ENCODE measurements at regions not wholly inside any gene's neighbourhood (a gene's known extent, or its start where the extent isn't known, plus 50 kb on each side); places are given as distances from the start of the nearest gene placed in this dataset.

- Histone ChIP-seq H3K79me2 (ENCODE audit: insufficient read depth, low read length) (no peaks in the 10 kb centered on the region), H4K20me1 (ENCODE audit: insufficient read depth, low read length) (no peaks in the 10 kb centered on the region), H3K4me1 (ENCODE audit: insufficient read depth, low read length) (no peaks in the 10 kb centered on the region), H3K9me3 (ENCODE audit: insufficient read depth, low read depth, low read length) (no peaks in the 10 kb centered on the region), H3K27me3 (ENCODE audit: insufficient read depth, low read length) (no peaks in the 10 kb centered on the region), H3K9ac (ENCODE audit: low read length) (no peak overlapping the region), H3K27ac (ENCODE audit: low read depth, low read length) (no peak overlapping the region), H3K36me3 (ENCODE audit: insufficient read depth, low read length) (no peaks in the 10 kb centered on the region), H3K4me2 (ENCODE audit: low read length) (no peak overlapping the region), H2AFZ (ENCODE audit: low read depth, low read length) (no peak overlapping the region), H3K4me3 (ENCODE audit: insufficient read depth, low read depth, low read length) (no peak overlapping the region)
- Mint-ChIP-seq H3K27ac (ENCODE audit: unreplicated experiment) (no peak overlapping the region), H3K9me3 (ENCODE audit: unreplicated experiment) (no peaks in the 10 kb centered on the region), H3K36me3 (ENCODE audit: low read depth, unreplicated experiment) (no peaks in the 10 kb centered on the region), H3K27me3 (ENCODE audit: low read depth, unreplicated experiment) (no peaks in the 10 kb centered on the region), H3K4me3 (ENCODE audit: unreplicated experiment) (no peak overlapping the region), H3K4me1 (ENCODE audit: low read depth, unreplicated experiment) (no peaks in the 10 kb centered on the region)
- TF ChIP-seq EZH2 (IDR thresholded peaks at IDR 0.05; ENCODE audit: insufficient read depth, low read length) = no peak
- TF ChIP-seq, protein P1, sequence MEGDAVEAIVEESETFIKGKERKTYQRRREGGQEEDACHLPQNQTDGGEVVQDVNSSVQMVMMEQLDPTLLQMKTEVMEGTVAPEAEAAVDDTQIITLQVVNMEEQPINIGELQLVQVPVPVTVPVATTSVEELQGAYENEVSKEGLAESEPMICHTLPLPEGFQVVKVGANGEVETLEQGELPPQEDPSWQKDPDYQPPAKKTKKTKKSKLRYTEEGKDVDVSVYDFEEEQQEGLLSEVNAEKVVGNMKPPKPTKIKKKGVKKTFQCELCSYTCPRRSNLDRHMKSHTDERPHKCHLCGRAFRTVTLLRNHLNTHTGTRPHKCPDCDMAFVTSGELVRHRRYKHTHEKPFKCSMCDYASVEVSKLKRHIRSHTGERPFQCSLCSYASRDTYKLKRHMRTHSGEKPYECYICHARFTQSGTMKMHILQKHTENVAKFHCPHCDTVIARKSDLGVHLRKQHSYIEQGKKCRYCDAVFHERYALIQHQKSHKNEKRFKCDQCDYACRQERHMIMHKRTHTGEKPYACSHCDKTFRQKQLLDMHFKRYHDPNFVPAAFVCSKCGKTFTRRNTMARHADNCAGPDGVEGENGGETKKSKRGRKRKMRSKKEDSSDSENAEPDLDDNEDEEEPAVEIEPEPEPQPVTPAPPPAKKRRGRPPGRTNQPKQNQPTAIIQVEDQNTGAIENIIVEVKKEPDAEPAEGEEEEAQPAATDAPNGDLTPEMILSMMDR (IDR thresholded peaks at IDR 0.05; ENCODE audit: insufficient read depth, low read depth, low read length) = no peak
- FAIRE-seq (no peak), DNase-seq (ENCODE audit: low read depth) (no peak)
Measured at GRCh38 chr9:108021096-108021710, 531.6 kb upstream of the KLF4 start.

GRCh38 chr9:108019821-108020220 is 530.3 kb upstream of the KLF4 start:
- no peak overlapping the region for H3K4me2 ChIP-seq (ENCODE audit: low read length)
- TF ChIP-seq, protein P1 (IDR thresholded peaks at IDR 0.05; ENCODE audit: insufficient read depth, low read depth, low read length) = no peak
- TF ChIP-seq EZH2 (IDR thresholded peaks at IDR 0.05; ENCODE audit: insufficient read depth, low read length) = no peak
- no peaks in the 10 kb centered on the region for H3K9me3 ChIP-seq (ENCODE audit: insufficient read depth, low read depth, low read length)
- no peaks in the 10 kb centered on the region for H3K4me1 ChIP-seq (ENCODE audit: insufficient read depth, low read length)
- Mint-ChIP-seq H3K27ac (ENCODE audit: unreplicated experiment) (no peak overlapping the region), H3K36me3 (ENCODE audit: low read depth, unreplicated experiment) (no peaks in the 10 kb centered on the region), H3K9me3 (ENCODE audit: unreplicated experiment) (no peaks in the 10 kb centered on the region), H3K4me1 (ENCODE audit: low read depth, unreplicated experiment) (no peaks in the 10 kb centered on the region), H3K27me3 (ENCODE audit: low read depth, unreplicated experiment) (no peaks in the 10 kb centered on the region), H3K4me3 (ENCODE audit: unreplicated experiment) (no peak overlapping the region)
- peak; percentile 63 for FAIRE-seq
- H2AFZ ChIP-seq (ENCODE audit: low read depth, low read length) = no peak overlapping the region
- H4K20me1 ChIP-seq (ENCODE audit: insufficient read depth, low read length) = no peaks in the 10 kb centered on the region
- H3K79me2 ChIP-seq (ENCODE audit: insufficient read depth, low read length) = no peaks in the 10 kb centered on the region
- H3K4me3 ChIP-seq (ENCODE audit: insufficient read depth, low read depth, low read length) = no peak overlapping the region
- H3K27ac ChIP-seq (ENCODE audit: low read depth, low read length) = no peak overlapping the region
- H3K27me3 ChIP-seq (ENCODE audit: insufficient read depth, low read length) = no peaks in the 10 kb centered on the region
- no peak for DNase-seq (ENCODE audit: low read depth)
- H3K36me3 ChIP-seq (ENCODE audit: insufficient read depth, low read length) = no peaks in the 10 kb centered on the region
- H3K9ac ChIP-seq (ENCODE audit: low read length) = no peak overlapping the region

GRCh38 chr9:108017671-108018070 is 528.1 kb upstream of the KLF4 start:
- Histone ChIP-seq H3K4me1 (ENCODE audit: insufficient read depth, low read length) (no peaks in the 10 kb centered on the region), H3K27ac (ENCODE audit: low read depth, low read length) (no peak overlapping the region), H3K9ac (ENCODE audit: low read length) (no peak overlapping the region), H3K4me2 (ENCODE audit: low read length) (no peak overlapping the region), H2AFZ (ENCODE audit: low read depth, low read length) (no peak overlapping the region), H4K20me1 (ENCODE audit: insufficient read depth, low read length) (no peaks in the 10 kb centered on the region), H3K27me3 (ENCODE audit: insufficient read depth, low read length) (no peaks in the 10 kb centered on the region), H3K36me3 (ENCODE audit: insufficient read depth, low read length) (no peaks in the 10 kb centered on the region), H3K9me3 (ENCODE audit: insufficient read depth, low read depth, low read length) (no peaks in the 10 kb centered on the region), H3K4me3 (ENCODE audit: insufficient read depth, low read depth, low read length) (no peak overlapping the region), H3K79me2 (ENCODE audit: insufficient read depth, low read length) (no peaks in the 10 kb centered on the region)
- Mint-ChIP-seq H3K4me3 (ENCODE audit: unreplicated experiment) (no peak overlapping the region), H3K9me3 (ENCODE audit: unreplicated experiment) (no peaks in the 10 kb centered on the region), H3K36me3 (ENCODE audit: low read depth, unreplicated experiment) (no peaks in the 10 kb centered on the region), H3K27me3 (ENCODE audit: low read depth, unreplicated experiment) (no peaks in the 10 kb centered on the region), H3K4me1 (ENCODE audit: low read depth, unreplicated experiment) (no peaks in the 10 kb centered on the region), H3K27ac (ENCODE audit: unreplicated experiment) (no peak overlapping the region)
- no peak for TF ChIP-seq EZH2 (IDR thresholded peaks at IDR 0.05; ENCODE audit: insufficient read depth, low read length)
- TF ChIP-seq, protein P1 (IDR thresholded peaks at IDR 0.05; ENCODE audit: insufficient read depth, low read depth, low read length) = no peak
- no peak for DNase-seq (ENCODE audit: low read depth)
- no peak for FAIRE-seq

Measured in astrocyte (in vitro differentiated cells and primary cell).